HG02943 (cell line): ENCODE measurements at regions not wholly inside any gene's neighbourhood (a gene's known extent, or its start where the extent isn't known, plus 50 kb on each side); places are given as distances from the start of the nearest gene placed in this dataset.

Experiments used
- ATAC-seq: cut with Tn5 transposase; IDR thresholded peaks from one replicate; pipeline ENCODE4 v1.9.1; 2021; ENCODE audit warnings: mild to moderate bottlenecking, low read depth, moderate library complexity; ENCODE audit not compliant: unreplicated experiment

GRCh38 chr20:24789877-24790276, 159.2 kb upstream of the CST7 start:
- ATAC-seq = no peak

GRCh38 chr20:24790746-24791283, 158.3 kb upstream of the CST7 start:
- no peak for ATAC-seq

- ATAC-seq = no peak
Observed at GRCh38 chr20:24791953-24792352, 157.1 kb upstream of the CST7 start.

- no peak for ATAC-seq
Observed at GRCh38 chr20:24792641-24793495, 156.2 kb upstream of the CST7 start.

GRCh38 chr20:24795436-24795835, 153.6 kb upstream of the CST7 start:
- no peak for ATAC-seq

- ATAC-seq = no peak
Observed at GRCh38 chr20:24796236-24796635, 152.8 kb upstream of the CST7 start.

GRCh38 chr20:24797113-24797512, 152.0 kb upstream of the CST7 start:
- no peak for ATAC-seq

GRCh38 chr20:24797745-24798655, 151.1 kb upstream of the CST7 start:
- no peak for ATAC-seq

GRCh38 chr20:24798930-24799705, 150.0 kb upstream of the CST7 start:
- no peak for ATAC-seq

- ATAC-seq = no peak
Observed at GRCh38 chr20:24799971-24800580, 149.0 kb upstream of the CST7 start.

GRCh38 chr20:24802286-24802820, 146.7 kb upstream of the CST7 start:
- no peak for ATAC-seq

GRCh38 chr20:24804481-24805206, 144.4 kb upstream of the CST7 start:
- no peak for ATAC-seq

GRCh38 chr20:24805456-24806238, 143.4 kb upstream of the CST7 start:
- ATAC-seq = no peak

GRCh38 chr20:24806705-24807676, 142.1 kb upstream of the CST7 start:
- no peak for ATAC-seq

GRCh38 chr20:24808616-24809015, 140.5 kb upstream of the CST7 start:
- no peak for ATAC-seq

GRCh38 chr20:24809606-24810005, 139.5 kb upstream of the CST7 start:
- ATAC-seq = no peak
